ENCODE measurements at regions not wholly inside any gene's neighbourhood (a gene's known extent, or its start where the extent isn't known, plus 50 kb on each side); places are given as distances from the start of the nearest gene placed in this dataset.
A peak's percentile ranks its signal among the peaks of the same experiment; 100 is the strongest.
"Not testable (repeated sequence)": the region's sequence is repeated elsewhere in the genome, so short reads cannot be mapped to it uniquely, and the experiment has no call there.

DNA sequence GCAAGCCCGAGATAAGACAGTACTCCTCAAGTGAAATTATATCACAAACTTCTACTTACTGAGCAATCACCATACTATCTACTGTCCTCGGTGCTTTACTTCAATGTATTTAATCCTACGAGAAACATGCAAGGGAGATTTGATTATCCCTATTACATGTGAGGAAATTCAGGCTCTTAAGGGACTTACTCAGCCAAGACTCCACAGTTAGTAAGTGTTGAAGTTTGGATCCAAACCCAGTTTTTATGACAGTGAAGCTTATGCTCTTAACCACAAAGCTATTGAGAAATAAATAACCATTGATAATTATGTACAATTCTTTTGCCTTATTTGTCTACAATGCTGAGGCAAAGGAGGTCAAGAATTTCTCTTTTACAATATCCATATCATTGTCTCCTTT lies 672.9 kb upstream of the ACVR2A start:
- no peak for DNase-seq

DNA sequence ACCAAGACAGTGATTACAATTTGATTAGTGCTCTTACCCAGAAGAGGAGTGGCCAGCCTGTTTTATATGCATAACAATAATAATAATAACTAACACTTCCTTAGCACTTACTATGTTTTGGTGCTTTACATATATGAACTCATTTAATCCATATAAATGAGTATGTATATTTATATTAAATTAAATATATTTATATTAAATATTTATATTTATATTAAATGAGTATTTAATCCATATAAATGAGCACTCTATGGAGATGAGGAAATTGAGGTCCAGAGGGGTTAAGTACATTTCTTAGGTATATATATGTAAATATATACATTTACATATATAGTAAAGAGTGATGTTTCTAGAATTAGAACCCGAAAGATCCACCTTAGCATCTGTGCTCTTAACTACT lies 673.9 kb upstream of the ACVR2A start:
- DNase-seq: no peak

DNA sequence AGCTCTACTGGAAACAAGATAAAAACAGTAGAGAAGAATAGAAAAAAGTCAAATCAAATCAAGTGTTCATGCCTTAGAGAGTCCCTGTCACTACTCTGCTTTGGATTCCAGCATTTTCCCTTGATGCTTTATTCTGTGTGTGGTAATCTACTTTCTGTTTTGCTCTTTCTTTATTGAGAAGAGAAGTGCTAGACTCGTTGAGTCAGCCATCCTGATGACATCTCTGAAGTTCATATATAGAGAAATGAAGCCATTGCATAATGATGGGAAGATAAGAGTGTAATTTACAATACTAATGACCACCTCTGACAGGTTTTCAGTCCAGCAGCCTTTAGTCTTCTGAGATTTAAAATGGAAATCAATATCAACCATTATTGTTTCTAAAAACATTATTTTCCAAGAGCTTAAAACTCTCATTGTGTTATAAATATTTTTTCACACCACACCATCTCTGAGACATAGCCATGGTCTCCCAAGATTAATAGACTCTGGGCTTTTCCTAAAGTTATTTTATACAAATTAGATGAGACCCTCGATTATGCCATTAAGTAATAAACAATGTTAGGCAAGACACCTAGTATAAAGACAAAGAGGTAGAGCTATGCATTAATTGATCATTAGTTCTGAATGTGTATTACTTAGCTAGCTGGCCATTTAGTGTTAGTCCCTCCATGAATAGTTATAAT lies 679.0 kb upstream of the ACVR2A start:
- no peak for DNase-seq

DNA sequence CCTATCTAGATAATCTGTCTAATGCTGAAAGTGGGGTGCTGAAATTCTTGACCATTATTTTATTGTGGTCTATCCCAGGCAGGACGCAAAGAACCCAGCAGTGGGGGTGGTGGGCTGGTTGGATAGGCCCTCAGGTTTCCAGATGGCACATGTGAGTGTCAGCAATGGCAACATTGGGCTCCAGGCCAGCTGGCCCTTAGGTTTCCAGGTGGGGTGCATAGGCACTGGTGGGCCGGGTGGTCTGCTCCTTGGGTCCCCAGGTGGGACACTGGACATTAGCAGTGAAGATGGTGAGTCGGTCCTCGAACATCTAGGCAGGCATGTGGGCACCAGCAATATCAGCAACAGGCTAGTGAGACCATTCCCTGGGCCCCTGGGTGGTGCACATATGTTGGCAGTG lies 680.3 kb upstream of the ACVR2A start:
- DNase-seq: no peak

DNA sequence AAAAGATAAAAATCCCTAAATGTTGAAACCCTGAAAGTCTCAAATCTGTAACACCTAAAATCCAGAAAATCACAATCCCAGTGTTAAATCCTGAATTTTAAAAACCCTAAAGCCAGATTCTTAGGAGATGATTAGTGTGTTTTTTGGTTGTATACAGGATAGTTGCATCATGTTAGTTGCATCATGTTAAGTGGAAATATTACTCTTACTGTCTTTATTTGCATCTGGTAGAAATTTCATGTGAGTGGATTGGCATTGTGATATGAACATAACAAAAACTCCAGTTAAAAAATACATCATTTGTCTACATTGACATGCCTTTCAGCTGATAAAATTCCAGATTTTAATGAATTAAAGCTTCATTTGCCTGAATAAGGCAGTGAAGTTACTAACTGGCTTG lies 683.1 kb upstream of the ACVR2A start:
- DNase-seq: no peak

DNA sequence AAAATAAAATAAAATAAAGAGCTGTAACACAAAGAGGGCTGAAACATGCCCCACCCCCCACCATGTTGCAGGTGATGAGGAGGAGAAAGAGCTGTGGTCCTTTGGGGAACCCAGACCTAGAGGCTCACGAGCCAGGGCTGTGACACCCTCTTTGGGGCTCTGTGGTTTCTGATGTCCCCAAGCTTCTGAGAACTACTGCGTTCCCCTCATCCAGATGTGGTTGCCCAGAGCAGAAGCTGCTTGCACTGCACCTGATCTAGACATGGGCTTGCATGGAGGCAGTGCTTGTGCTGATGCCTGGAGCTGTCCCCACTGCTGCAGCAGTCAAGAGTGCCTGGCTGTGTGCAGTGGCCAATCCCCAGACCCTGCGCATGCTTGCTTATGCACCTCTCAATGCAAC lies 687.9 kb upstream of the ACVR2A start:
- no peak for DNase-seq

DNA sequence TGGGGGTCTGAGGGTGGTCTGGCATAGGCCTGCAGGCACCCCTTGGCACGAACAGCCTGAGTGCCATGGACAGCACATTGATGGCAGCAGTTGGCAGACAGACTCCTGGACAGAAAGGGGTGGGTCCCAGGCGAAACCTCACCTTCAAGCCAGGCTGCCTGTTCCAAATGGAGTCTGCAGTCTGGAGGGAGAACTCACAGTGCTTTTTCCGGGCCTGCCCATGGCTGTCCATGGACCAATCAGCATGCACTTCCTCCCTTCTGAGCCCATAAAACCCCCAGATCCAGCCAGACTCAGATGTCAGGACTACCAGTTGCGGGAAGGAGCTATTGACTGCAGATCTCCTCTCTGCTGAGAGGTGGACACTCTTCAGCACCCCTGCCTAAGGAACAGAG lies 694.6 kb upstream of the ACVR2A start:
- DNase-seq: no peak

DNA sequence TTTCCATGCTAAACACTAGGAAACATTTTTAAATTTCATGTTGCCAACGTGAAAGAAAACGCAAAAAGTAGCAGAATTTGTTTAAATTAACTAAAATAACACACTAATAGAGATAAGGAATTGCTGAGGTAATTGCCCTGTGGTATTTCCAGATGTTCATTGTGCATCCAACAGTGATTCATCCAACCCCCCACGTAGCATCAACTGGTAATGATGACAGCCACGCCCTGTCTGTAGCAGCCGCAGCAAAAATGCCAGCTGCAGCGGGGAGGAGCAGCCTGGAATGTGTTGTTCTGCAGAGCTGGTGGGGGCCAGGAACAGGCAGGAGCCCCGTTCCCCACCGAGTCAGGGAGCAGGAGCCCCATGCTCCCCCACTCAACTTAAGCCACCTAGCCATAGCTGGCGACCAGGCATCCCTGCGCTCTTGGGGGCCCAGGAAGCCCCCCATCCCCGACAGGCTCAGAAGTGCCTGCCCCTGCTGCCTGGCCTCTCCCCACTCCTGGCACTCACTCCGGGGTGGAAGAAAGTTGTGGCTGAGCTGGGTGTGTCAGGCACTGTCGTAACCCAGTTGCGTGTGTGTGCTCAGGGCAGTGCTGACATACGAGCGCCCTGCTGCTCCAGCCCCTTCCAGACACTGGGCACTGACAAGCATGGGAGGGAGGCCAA lies 695.1 kb upstream of the ACVR2A start:
- no peak for DNase-seq

DNA sequence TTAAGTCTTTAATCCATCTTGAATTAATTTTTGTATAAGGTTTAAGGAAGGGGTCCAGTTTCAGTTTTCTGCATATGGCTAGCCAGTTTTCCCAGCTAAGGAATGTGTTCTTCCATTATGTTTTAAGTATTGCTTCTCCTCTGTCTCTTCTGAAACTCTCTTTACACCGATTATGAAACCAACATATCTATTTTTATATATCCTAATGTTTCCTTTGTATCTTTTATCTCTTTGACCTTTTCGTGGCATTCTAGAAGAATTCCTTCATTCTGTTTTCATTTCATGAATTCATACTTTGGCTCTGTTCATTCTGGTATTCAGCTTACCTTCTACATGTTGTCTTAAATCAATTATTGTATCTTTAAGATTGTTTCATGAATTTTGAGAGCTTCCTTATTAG lies 697.0 kb upstream of the ACVR2A start:
- no peak for DNase-seq

DNA sequence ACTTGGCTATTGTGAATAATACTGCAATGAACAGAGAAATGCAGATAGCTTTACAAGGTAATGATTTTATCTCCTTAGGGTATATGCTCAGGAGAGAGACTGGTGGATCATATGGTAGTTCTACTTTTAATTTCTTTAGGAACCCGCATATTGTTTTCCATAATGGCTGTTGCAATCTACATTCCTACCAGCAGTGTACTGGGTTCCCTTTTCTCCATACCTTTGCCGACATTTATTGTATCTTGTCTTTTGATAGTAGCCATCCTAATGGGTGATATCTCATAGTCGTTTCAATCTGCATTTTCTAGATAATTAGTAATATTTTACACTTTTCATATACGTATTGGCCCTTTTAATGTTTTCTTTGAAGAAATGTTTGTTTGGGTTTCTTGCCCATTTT lies 702.9 kb upstream of the ACVR2A start:
- peak; percentile 19 for DNase-seq

DNA sequence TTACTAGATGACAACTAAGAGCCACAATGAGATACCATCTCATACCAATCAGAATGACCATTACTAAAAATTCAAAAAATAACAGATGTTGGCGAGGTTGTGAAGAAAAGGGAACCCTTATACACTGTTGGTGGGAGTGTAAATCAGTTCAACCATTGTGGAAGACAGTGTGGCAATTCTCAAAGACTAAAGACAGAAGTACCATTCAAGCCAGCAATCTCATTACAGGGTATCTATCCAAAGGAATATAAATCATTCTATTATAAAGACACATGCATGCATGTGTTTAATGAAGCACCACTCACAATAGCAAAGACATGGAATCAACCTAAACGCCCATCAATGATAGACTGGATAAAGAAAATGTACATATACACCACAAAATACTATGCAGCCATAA lies 705.1 kb upstream of the ACVR2A start:
- DNase-seq: not testable (repeated sequence)

DNA sequence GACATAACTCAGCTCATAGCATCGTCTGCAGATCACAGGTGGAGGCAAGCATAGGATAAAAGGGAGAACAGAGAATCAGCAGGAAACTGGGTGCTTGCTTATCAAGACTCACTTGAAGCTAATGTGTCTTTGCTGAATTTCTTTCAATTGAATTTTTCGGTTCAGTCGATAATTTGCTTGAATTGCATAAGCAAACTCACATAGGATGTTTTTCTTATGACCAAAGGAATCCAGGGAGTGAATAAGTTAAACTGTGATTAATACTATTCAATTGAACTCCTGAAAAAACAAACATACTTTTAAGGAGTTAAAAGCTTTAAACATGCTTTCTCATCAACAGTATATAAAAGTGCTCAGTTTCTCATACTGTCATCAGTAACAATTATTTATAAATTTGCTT lies 707.1 kb upstream of the ACVR2A start:
- no peak for DNase-seq

DNA sequence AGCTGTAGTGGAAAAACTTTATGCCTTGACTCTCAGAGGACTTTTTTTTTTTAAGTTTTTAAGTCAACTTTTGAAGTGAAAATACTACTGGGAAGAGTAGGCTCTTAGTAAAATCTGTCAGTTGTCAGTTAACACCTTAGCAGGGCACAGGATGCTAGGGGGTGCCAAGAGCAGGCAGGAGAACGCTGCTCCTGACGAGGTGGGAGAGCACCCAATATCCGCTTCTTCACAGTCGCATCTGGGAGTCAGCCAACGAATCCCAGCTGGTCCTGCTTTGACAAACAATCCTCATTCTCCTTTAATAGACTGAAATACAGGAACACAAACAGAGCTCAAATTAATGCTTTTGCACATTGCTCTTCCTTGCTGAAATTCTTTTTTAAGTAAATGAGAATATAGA lies 709.5 kb upstream of the ACVR2A start:
- no peak for DNase-seq

DNA sequence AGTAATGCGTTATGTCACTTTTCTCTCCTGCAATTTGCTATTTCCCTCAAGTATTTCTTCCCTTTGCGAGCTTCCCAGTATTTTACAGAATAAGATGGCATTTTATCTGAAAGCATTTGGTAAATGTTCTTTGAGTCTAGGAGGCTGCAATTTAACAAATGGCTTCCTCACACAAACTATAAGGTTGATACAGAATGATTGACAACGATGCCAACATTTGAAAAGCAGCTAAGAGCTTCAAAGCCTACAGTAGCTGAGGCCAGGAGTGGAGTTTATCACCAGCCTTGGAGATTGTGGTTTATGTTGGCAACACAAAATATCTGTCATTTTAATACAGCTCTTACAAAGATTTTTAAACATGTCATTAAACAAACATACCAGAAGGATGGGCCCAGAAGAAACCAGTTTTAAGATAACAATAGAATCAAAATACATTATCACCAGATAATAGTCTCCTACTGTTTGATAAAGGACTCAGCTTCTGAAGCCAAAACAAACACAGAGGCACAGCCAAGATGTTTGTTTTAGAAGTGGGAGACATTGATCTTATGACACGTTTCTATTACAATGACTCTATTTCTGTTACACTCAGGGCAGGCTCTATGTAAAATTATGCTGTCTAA lies 711.4 kb upstream of the ACVR2A start:
- no peak for DNase-seq

DNA sequence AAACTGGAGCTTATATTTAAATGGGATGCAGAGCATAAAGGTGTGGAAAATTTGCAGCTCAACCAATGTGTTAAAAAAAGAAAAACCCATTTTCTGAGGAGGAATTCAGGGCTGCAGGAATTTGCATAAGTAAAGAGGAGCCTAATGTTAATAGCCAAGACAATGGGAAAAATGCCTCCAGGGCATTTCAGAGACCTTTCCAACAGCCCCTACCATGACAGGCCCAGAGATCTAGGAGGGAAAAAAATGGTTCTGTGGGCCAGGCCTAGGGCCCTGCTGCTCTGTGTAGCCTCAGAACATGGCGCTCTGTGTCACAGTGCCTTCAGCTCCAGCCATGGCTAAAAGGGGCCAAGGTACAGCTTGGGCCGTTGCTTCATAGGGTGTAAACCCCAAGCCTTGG lies 719.7 kb upstream of the ACVR2A start:
- DNase-seq: no peak

DNA sequence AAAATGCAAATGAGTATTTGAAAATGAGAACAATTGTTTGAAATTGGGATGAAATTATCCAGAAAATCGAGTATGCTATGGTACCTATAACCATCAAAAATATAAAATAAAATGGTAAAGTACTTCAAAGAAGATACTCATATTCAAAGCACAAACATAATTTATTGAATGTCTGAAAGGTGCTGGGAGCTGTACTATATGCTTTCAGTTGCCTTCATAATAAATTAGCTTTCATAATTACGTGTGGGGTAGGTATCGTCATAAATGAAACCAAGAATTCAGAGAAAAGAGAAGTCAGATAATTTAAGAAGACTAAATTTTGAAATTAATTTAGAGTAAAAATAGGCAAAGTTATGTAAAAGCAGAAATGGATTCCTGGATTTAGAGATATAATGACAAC lies 721.9 kb upstream of the ACVR2A start:
- no peak for DNase-seq

DNA sequence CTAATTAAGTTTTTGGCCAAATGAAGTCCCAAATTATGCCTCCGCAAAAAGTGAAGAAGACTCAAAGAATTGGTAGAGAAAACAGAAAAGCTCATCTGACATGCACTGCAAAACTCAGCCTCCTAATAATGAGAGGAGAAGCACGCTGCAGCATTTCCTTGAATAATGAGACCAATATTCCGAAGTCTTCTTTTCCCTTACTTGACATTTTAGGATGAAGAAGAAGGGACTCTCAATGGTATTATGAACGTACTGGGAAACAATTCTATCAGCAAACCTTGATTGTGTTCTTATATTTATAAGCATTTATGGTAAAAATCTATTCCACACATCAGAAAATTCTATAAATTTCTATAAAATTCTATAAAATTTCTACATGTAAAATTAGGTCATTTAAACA lies 733.9 kb upstream of the ACVR2A start:
- no peak for DNase-seq

DNA sequence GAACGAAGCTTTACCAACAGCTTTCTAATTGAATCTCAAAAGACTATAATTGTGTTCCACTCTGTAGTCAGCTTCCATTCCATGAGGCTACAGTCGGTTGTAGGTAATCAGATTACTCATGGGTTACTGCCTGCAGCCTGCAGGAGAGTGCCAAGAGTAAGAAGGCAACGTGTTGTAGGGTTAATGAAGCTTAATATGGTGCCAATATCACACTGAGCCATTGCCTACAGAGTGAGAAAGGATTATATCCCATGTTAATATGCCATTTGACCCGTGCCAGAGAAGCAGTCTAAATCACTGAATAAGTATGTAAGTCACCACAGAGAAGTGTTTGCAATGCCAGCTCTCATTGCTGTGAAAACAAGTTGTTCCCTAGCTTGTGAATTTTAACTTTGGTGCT lies 734.5 kb upstream of the ACVR2A start:
- DNase-seq: peak; percentile 81

DNA sequence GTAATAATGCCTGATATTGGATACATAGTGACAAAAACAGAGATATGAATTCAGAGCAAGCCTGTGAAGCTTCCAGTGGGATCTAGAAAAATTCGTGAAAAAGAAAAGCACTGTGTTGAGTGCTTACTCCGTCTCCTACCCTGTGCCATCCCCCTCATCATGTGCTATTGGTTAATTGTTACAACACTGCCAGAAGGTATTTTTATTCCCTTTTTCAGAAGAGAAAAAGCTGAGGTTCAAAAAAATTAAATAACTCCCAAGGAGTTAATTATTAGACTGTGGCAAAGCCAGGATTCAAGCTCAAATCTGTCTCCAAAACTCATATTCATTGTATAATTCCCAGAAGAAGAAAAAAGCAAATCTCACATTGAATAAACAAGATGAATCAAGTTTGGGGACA lies 735.5 kb upstream of the ACVR2A start:
- no peak for DNase-seq

DNA sequence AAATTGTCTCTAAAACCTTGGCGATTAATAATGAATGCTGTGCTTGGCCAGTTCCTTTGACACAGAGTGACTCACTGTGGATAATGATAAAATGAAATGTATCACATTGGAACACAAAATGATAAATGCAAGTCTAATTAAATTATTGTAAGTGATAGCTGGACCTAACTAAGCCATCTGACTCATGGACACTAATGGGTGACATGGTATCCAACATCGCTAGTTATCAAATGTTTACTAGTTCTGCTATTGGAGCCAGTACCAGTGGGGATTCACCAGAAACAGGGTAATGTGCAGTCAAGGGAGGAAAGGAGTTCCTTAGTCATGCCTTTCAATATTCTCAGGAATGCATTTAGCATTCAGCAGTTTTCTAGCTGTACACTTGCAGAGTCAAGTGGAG lies 736.3 kb upstream of the ACVR2A start:
- no peak for DNase-seq

DNA sequence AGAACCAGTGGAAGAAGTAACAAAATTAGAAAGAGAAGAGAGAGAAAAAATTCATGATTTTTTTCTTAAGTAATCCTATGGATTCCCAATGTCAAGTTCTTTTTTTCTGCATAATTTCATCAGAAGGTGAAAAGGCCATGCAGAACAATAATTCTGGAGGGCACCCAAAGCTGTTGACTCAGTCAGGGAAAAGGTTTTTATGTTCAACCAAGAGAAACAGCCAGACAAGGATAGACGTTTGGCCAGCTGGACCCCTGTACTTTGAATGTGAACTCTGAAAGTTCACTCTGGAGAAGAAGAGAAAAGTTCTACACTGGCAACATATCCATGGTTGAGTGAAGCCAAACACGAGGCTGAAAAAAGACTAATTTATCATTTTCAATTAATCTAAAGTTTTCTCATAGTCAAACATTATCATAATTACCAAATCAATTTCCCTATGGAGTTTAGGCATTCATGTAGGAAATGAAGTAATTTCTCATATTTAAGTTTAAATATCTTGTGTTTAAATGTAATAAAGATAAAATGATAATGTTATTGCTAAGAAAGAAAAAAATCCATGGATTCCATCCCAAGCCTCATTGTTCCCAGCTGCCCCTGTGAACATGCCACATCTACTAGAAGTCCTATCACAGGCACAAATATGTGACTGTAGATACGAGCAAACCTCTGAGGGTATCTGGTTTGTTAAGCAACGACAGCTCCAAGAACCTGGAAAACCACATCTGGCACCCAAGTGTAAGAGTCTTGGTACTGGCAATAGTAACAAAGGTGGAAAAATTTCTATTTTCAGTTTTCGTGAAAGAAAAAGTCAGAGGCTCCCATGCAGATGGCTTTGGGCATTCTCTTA lies 742.7 kb upstream of the ACVR2A start:
- DNase-seq: no peak

DNA sequence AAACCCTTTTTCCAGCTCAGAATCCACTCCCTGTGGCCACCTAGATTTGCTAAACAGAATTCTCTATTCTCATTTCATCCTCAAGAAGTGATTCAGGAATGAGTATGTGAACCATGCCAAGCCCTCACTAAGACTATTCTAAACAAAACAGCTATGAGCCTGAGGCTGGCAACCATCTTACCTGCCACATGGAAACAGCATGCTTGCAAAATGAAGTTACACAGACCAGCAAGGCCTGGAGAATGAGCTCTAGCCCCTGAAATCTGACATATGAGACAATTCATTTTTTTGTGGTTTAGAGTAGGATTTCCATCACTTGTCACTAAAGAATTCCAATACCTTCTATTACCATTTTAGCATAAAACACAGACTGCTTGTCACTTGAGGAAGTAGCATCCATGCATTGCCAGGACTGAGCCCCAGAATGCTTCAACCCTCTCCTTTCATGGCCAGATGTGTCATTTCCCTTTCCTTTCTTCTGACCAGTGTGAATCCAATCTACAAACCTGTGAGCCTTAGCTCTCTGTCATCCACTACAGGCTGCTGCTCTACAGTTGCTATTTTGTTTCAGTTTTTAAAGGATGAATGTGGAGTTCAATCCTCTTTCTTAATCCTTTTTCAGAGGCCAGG lies 744.3 kb upstream of the ACVR2A start:
- no peak for DNase-seq

DNA sequence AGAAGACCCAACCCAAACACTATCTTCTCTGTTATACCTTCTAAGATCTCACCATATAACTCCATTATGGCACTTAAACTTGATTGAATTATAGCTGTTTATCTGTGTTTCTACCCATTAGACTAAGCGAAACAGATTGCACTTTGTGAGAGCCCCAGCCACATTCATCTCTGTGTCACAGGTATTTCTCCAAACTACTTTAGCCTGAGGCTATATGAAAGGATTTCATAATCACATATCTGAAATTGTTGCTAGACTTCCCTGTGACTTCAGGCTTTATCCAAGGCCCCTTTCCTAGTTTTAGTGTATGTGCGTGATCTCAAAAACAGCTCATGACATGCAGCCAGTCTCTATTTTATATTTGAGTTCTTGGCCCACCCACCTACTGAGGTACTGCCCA lies 745.0 kb upstream of the ACVR2A start:
- no peak for DNase-seq

Data from NCI-H82 (cell line).